NCI-H1417 (cell line): ENCODE measurements at regions not wholly inside any gene's neighbourhood (a gene's known extent, or its start where the extent isn't known, plus 50 kb on each side); places are given as distances from the start of the nearest gene placed in this dataset.

Experiments used
- DNase-seq, 3 experiments: peaks; one replicate each; lab custom pipeline; 2025; lab: John Stamatoyannopoulos, UW

- no peak for DNase-seq
These were observed 564.9 kb upstream of the ZNF385D start for GRCh38 chr3:22315925-22316324.

GRCh38 chr3:22318325-22318724, 567.3 kb upstream of the ZNF385D start:
- no peak for DNase-seq

DNA sequence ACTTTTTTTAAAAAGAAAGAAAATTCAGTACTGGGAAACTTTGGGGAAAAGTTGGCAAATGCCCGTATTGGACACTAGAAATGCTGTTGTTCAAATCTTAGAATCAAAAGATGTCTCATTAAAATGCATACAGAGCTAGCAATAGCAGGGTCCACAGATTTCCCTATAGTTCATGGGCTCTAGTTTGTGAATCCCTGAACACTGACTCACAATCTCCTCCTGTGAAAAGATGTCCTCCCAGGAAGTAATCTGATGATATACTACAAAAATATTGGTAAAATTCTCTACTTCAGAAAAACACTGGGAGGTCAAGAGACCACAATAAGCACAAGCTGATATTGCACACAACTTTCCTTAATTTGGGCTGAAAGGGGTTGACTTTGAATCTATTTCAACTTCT, 568.4 kb upstream of the ZNF385D start:
- no peak for DNase-seq

DNA sequence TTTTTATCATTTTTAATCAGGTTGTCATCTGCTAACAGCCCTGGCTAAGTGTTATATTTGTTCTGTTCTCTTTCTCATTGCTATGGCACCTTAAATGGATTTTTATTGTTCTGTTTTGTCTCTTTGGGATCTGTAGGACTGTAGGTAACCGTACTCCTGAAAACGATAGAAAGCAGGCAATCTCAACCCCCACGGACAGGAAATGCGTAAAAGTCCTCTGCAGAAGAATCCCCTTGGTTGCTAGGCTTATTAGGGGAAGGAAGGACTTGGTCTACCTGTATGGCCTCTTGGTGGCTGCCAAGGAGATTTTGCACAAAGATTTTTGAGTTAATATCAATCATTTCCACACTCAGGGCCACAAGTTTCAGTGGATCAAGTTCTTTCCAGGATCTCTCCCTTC, 571.9 kb upstream of the ZNF385D start:
- DNase-seq = no peak

DNA sequence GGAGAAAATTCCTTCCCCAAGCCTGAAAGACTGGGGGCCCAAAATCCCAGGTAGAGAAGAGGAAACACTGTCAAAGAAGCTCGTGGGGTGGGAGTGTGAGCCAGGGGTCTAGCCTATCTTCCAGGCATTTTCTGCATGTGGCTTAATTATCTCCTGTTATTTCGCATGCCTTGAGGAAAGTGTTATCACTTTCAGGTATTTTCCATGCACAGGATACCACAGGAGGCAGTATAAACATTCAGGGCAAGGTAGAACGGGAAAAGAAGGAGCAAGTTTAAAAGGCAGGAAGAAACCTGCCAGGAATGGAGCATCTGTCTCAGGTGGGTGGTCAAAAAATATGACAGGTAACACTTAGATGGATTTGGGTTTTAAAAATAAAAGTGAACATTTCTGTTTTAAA, 575.3 kb upstream of the ZNF385D start:
- no peak for DNase-seq

DNA sequence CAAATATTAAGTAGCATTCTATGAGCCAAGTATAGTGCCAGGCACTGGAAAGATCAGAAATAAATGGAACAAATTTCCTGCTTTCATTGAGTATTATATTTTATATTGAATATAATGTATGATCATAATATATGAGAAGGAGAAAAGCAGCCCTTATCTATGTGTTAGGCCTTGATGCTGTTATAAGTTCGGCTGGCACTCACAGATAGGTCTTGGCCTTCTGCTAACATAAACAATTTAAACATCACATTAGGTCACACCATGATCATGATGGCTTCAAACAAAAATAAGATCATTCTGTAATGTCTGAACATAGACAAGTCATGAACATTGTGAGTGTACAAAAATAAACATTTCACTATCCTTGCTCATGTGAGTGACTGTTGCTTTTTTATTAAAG, 584.0 kb upstream of the ZNF385D start:
- DNase-seq = no peak

DNA sequence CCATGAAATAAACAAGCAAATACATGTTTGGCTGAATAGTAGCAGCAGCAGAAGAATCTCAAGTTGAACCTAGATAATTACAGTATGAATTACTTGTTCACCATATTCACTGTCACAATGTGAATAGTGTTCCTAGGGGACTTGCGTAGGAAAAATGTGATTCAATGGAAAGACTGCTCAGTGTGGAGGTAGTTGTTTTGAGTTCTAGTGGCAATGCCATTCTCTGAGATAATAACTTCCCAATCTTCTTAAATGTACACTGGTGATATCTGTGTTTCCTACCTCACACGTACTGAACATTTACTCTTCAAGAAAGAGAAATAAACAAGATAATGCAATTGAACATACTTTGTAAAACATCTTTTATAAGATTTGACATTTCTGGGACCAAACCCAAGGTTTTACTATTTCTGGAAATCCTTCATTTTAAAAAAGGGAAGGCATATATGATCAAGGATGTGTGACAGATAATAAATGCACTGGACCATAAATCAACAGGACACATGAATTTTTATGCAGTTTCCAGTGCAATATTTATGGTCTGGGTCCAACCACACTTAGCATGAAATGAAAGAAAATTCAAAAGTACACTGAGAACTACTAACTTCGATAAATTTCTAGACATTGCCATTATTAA, 598.3 kb upstream of the ZNF385D start:
- no peak for DNase-seq

GRCh38 chr3:22351806-22352205, 600.8 kb upstream of the ZNF385D start:
- no peak for DNase-seq

DNA sequence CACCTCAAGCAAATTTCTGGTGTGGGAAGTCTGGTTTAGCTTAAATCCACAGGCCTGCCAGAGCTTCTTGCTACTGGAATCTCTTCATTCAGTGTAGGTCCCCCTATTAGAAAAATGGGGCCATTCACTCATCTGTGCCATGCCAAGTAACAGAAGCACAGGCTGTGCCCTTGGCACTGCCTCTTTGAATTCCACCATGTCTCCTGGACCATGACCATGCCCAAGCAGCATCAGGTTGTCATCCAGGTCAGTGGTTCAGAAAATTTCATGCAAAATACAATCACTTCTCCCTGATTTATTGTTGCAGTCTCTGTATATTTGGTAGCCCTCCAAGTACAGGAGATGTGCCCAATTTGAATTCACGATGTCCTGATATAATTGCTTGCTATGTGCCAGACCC, 602.1 kb upstream of the ZNF385D start:
- no peak for DNase-seq

DNA sequence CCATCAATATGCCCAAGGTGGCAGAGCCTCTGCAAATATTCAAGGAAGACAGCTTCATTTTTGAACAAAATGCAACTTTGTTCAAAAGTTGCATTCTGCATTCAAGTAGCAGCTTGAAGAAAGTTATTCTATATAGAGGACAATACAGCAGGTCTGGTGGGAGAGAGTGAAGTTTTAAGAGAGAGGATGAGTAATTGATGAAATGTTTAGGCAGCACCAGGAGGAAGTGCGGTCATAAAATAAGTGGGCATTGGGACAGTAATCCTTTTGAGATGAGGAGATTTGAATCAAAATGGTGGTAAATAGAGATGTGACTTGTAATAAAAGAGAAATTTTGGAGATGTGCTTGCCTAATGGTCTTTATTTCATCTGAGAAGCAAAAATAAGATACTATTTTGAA, 607.3 kb upstream of the ZNF385D start:
- DNase-seq = no peak

GRCh38 chr3:22360164-22360563, 609.2 kb upstream of the ZNF385D start:
- DNase-seq = no peak

DNA sequence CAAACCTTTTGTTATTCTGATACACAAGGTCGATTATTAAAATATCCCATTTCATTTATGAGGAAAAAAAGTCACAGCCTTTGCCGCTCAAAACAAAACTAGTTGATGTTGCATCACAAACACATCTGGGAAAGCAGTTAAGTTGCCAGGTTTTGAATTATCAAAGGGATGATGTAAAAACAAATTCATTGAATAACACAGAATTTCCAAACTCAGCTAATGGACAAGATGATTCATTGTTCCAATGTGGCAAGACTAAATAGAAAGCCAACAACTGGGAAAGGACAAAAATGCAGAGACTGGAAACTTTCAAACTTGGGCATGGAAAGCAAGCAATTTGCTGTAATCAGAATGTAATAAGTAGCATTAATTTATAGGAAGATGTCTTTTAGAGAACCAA, 610.0 kb upstream of the ZNF385D start:
- DNase-seq = no peak

- no peak for DNase-seq
These were observed 610.5 kb upstream of the ZNF385D start for GRCh38 chr3:22361521-22361920.

GRCh38 chr3:22364851-22365250, 613.8 kb upstream of the ZNF385D start:
- DNase-seq = peak in 2 of 3 experiments; percentile 2 to 58

GRCh38 chr3:22366781-22367180, 615.8 kb upstream of the ZNF385D start:
- DNase-seq = no peak

GRCh38 chr3:22371036-22371435, 620.0 kb upstream of the ZNF385D start:
- no peak for DNase-seq

DNA sequence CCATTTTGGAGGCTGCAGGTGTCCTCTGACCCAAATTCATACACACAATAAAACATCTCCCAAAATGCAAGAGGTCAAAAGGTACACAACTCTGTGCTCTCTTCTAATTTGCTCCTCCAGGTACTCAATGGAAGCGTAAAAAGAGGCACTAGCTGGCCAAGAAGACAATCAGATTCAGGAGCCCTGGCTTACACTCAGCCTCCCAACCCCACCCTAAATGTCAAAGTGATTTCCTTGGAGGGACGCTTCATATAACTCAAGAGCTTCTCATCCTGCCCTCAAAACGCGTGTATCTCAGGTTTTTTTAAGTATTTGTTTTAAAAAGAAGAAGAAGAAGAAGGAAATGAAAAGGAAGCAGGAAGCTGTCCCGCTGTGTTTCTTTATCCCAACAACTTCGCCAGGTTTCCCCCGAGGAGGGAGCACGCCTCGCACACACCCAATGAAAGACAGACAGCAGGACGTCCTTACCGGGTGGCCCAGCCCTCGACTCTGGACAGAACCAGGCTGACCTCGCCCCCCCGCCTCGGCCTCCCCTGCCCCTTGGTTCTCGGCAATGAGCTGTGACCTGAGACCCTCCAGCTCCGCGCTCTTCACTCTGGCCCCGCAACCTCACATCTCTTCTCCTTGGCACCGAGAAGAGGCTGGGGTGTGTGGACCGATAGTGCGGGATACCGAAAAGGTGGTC, 620.7 kb upstream of the ZNF385D start:
- no peak for DNase-seq

GRCh38 chr3:22372292-22373062, 621.5 kb upstream of the ZNF385D start:
- DNase-seq = peak in 1 of 3 experiments; percentile 6

DNA sequence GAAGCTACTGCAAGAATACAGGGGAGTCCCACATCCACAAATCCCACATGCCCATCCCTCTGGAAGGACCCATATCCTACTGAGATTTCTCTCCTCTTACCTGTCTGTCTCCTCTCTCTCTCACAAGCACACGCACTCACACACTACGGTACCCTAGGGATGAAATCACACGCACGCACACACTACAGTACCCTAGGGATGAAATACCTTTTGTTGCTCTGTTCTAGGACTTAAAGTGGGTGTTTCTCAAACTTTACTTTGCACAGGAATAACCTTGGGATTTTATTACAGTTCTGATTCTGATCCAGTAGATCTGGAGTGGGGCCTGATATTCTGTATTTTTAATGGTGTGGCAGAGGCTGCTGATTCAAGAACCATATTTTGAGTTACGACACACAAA, 622.2 kb upstream of the ZNF385D start:
- DNase-seq = no peak

- no peak for DNase-seq
These were observed 622.8 kb upstream of the ZNF385D start for GRCh38 chr3:22373827-22374226.

DNA sequence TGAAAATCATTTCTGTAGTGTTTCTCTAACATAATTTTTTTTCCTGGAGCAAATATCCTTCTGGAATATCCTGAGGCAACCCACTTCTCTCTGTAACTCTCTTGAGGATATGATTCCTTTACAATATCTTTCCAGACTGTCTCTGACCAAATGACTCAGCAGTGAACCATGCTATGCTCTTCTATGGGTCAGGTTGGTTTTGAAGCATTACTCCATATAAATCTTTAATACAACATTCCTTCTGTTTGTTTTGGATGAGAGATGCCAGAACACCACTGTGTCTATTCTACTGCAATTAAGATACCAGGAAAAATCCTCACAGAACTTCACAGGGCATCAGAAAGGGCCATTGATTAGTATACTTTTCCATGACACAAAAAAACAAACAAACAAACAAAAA, 626.4 kb upstream of the ZNF385D start:
- DNase-seq = no peak

GRCh38 chr3:22378869-22379268, 627.9 kb upstream of the ZNF385D start:
- no peak for DNase-seq

DNA sequence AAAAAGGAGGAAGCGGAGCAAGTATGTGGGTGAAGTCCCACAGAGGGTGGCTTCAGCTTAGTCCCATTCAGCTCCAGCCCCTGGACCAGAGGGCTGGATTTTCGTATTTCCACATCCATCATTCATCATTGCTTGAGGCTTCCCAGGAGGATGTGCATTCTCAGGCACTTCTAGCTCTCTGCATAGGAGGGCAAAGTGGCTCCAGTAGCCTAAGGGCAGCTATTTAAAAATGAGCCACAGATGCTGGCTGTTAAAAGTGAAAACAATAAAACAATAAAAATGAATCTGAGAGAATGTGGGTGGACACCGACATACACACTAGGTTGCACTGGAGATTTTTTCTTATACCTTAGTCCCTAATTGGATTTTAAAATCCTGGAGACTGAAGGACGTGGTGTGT, 629.2 kb upstream of the ZNF385D start:
- peak in 1 of 3 experiments; percentile 22 for DNase-seq
